Cardiac septum (tissue), 1 donor: ENCODE measurements at regions not wholly inside any gene's neighbourhood (a gene's known extent, or its start where the extent isn't known, plus 50 kb on each side); places are given as distances from the start of the nearest gene placed in this dataset.

Experiments used
- DNase-seq: peaks from one replicate; pipeline ENCODE4 v3.0.0-alpha.2; 2020; ENCODE audit warnings: low spot score
- intact Hi-C: fragments of 100-400 bp; cut with DNase I; formaldehyde crosslinking; loops from one replicate; pipeline ENCODE4 v1.14.0; 2022
- donor health status: DM: no; HTN: no; CAD: no.

DNA sequence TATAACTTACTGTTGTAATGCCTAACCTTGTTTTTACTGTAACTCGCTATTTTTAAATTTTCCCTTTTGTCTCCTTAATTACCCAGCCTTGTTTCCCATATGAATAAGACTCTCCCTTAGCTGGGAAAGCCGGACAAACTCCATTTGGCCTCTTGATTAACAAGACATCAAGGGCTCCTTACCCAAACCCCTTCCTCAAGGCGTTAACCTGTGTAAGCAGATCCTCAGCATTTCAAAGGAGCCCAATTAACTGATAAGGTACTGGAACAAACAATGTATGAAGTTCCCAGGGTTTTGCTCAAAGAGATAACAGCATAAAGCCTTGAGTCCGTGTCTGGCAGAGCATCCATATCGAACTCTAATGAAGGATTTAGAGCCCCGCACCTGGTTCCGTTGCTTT, 66.0 kb upstream of the SIMC1 start:
- no peak for DNase-seq
- intact Hi-C loops, result no loop called here

DNA sequence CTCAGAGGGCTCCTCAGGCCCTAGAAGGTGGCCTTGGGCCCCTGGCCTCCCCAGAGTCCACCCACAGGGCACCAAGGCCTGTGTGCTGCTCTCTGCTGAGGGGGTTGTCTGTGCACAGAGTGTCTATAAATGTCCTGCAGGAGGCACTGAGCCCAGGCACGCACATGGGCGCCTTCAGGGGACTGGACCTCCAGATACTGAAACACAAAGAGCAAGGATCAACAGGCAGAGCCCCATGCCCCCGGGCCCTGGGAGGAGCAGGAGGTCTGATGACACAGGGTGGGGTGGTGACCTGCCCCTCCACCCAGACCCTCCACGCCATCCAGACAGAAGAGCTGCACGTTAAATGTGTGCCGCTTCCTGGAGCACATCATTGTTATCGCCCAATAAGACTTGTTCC, 64.6 kb upstream of the SIMC1 start:
- no peak for DNase-seq
- intact Hi-C loops, result no loop called here

DNA sequence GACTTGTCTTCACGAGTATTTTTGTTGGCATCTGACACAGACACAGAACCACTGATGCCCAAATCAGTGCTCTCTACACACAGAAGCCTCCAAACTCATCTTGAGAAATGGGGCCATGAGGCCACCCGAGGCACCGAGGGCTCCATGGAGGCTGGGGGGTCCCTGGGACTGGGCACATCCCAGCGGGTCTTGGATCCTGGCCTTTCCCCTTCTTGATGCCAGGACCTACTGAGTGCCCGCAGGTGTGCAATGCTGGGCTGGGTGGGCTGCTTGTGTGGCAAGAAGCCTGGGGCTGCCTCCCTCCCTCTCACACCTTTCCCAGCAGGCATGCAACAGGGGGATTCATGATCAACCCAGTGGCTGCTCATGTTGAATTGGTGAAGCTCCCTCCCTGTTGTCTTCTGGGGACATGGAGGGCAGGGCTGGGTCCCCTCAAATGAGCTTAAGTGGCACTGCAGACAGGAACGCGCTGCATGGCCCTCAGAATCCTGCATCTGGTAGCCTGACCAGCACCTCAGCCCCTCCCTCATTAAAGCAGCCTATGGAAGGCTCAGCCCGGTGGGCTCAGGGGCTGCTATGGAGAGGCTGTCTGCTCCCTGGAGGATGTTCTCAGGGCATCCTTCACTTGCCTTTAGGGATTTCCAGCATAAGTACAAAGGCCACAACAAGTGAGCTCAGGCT, 63.7 kb upstream of the SIMC1 start:
- intact Hi-C loops, result no loop called here
- no peak for DNase-seq

DNA sequence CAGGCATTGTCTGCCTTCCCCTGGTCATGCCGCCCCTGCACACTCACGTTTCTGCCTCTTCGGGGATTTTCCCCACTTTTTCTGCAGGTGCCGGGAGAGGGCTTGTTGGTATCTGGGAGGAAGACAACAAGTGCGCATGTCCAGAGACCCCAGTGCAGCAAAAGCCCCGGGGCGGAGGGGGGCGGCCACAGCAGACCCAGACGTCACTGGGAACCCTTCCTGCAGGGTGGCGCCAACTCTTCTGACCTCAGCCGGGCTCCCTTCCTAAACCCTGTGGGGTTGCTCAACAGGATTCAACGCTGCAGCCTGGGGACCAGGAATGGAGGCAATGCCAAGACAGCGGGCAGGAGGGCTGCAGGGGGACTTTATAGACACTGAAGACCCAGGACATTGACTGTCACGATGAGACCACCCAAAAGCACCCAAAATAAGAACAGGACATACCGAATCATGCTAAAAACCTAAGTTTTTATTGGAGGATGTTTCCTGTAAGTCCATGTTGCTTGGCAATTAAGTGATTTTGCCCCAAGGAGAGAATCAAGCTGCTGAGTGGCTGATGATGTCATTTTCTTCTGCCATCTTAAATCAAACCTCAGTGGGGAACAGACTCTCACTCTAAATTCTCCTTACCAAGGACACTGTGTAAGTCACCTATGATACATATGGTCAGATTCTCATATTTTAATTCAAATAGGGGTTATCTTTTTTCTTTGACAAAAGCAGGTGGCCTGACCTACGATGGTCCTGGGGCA, 62.9 kb upstream of the SIMC1 start:
- intact Hi-C loops, result no loop called here
- DNase-seq, result no peak

DNA sequence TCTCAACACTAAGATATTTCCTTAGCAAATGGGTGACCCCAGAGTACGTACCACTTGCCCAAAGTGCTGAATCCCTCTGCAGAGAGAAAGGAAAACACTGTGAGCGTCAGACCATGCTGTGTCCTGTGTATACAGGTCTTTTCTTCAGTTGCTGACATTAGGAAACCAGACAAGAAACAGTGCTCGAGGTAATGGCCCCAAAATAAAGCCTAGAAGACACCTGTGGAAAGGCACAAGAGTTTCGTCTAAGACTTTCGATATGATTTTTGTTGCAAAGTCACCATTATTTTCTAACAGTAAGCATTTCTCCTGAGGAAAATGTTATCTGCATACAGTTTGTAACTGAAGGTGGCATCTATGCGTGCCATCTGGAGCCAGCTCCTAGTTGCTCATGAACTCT, 62.0 kb upstream of the SIMC1 start:
- intact Hi-C loops, result no loop called here
- no peak for DNase-seq

DNA sequence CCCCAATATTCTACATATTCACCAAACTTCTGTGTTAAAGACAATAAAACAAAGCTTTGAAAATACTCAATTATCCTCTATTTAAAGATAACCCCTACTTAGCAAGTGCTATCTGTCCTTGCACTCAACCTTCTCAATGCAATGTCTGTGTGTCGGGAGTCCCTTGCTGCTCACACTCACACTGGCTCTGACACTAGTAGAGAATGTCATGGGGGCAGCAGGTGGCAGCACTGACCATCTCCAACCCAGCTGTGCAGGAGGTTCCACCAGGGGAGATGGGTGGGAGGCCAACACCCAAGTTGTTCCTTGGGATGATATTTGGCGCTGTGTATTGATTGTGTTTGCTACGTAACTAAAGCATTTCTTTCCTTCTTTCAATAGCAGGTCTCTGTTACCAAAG, 59.4 kb upstream of the SIMC1 start:
- intact Hi-C loops, result no loop called here
- no peak for DNase-seq

DNA sequence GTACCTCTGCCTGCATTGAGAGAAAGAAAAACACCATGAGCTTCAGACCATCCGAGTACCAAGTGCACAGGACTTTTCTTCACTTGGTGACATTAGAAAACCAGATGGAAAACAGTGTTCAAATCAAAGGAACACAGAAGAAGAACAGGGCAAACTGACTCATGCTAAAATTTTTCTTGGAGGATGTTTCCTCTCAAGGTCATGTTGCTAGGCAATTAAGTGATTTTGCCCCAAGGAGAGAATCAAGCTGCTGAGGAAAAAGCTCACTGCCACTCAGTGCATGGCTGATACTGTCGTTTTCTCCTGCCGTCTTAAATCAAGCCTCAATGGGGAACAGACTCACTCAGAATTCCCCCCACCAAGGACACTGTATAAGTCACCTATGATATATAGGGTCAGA, 57.9 kb upstream of the SIMC1 start:
- no peak for DNase-seq
- intact Hi-C loops, result no loop called here

DNA sequence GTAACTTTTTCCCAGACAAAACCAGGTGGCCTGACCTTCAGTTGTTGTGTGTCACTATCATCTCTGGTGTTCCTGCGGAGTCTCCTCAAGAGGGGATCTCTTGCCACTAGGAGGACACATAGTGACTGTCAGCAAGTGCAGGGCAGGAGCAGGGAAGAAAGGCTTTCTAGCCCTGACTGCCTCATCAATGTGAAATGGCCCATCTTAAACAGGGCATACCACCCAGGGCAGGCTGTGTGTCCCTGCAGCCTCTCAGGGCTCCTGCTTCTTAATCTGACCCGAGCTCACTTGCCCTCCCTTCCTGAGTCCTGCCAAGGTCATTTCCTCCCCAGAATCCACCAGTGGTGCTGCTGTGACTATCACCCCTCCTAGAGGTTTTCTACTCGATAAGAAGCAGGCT, 57.4 kb upstream of the SIMC1 start:
- intact Hi-C loops, result no loop called here
- DNase-seq, result no peak

DNA sequence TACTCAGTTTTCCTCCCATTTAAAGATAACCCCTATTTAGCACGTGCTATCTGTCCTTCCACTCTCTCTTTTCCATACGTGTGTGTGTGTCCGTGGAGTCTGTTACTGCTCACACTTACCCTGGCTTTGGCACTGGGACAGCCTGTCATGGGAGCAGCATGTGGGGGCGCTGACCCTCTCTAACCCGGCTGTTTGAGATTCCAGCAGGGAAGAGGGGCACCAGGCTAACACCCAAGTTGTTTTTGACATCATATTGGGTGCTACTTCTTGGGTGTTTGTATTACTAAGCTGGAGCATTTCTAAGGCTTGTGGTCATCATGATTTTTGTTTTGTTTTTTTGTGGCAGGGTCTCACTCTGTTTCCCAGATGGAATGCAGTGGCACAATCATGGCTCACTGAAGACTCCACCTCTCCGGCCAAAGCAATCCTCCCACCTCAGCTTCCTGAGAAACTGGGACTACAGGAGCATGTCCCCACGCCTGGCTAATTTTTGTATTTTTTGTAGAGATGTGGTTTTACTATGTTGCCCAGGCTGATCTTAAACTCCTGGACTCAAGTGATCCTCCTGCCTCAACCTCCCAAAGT, 56.9 kb upstream of the SIMC1 start:
- no peak for DNase-seq
- intact Hi-C loops, result no loop called here

DNA sequence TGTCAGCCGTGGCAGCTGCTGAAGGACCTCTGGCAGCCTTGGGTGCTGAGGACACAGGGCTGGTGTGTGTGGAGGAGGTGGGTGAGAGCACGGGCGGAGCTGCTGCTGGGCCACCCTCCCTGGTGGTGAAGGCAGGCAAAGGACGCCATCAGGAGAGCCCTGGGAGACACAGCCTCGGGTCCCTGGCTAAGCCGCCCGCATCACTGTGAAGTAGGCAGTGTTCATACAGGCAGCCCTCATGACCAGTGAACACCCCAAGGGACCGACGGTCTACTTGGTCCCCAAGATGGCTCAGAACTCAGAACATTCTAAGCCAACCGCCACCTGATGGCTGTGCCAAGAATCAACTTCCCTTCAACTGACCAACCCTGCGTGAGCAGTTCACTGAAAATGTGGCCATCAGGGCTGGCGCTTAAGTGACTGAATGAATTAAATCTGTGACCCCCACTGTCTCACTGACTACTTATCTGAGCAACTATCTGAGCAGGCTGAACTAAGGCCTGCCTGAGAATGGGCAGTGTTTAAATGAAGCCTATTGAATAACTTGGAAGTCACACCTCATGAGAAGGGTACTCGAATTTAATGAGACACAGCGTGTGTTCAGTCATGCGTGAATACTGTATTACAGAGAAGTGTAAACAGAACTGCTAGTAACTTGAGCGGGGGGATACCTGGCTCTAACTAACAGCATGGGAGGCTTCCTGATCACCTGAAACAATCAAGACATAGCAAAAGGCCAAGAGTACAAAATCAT, 54.7 kb upstream of the SIMC1 start:
- intact Hi-C loops, result no loop called here
- DNase-seq, result no peak

DNA sequence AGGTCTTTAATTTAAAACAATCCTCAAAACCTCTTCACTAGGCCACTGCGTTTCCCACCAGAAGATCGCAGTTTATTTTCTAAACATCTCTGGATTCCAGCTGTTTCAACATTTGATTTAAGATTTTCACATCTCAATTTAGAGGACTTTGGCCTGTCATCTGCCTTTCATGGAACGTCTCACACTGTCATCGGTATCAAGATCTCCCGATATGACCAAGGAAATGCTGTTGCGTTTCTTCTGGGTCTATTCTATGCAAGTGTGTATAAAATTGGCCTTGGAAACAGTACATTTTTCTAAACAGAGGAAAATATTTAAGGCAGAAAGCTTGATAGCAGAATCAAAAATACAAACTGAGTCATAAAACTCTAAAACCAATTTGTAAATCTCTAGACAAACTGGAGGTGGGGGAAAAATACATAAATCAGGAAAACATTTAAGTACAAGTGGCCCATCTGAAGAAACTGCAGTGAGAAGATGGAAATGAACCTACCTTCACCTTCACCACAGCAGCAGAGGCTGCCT, 53.6 kb upstream of the SIMC1 start:
- intact Hi-C loops, result no loop called here
- no peak for DNase-seq

DNA sequence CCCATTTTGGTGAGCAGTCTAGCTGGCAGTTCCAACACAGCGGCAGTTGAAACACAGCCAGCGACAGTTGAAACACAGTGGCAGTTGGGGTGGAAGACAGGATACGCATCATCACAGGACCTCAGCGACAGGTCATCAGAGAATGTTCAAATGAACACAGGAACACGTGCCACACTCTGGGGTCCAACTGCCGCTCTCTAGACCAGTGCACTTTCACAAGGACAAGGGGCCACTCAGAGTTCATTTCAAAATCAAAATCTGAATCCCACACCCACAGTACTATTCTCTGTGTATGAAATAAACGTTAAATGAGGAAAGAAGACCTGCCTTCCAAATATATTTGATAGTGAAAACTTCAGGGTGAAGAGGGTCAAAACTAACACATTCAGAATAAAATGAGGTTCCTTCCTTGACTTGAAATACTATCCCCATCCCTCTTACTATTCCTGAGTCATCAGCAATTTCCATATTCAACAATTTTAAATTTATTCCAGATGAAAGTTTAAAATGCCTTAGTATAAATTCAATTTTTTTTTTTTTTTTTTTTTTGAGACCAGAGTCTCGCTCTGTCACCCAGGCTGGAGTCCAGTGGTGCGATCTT, 53.0 kb upstream of the SIMC1 start:
- intact Hi-C loops, result no loop called here
- DNase-seq, result no peak

DNA sequence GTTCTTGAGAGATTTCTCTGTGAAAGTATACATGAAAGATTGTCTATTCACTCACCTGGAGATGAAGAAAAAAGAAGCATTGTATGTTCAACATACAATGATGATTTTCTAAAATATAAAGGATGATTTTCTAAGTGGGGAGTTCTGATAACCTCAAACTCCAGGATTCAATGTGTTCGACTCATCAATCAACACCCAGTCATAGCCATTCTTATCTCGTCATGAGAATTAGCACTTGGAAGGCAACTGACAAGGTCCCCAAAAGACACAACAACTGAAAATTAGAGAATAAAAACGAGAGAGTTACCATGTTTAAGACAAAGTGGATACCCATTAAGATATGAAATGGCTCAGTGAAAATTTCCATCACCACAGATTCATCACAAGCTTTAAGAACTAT, 52.1 kb upstream of the SIMC1 start:
- intact Hi-C loops, result no loop called here
- no peak for DNase-seq

DNA sequence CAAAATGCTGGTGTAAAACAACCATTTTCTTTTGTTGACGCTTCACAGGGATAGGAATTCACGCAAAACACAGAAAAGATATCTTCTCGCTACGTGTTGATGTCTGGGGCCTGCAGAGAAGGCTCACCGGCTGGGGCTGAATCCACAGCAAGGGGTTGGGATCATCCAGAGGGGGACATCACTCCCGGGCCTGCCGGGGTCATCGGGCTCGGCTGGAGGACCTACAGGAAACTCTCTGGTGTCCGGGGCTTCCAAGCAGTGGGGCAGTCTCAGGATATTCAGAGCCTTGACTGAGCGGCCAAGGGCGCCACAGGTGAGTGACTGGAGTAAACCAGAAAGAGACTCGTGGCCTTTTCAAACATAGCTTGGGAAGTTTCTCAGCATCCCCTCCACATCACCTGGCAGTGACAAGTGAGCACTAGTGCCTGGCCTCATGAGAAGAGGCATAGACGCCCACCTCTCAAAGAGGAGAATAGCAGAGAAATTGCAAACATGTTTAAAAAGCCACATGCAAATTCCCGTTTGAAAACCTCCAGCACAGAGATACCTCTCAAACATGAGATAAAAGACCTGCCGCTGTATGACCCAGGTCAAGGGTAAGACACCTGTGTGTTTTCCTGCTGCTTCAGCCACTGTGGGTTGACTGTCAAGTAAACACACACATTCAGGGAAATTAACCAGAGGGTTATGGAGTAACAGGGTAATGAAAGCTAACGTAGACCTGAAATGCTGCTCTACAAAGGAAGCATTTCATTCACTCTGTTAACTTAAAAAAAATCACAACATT, 50.8 kb upstream of the SIMC1 start:
- no peak for DNase-seq
- intact Hi-C loops, result no loop called here

DNA sequence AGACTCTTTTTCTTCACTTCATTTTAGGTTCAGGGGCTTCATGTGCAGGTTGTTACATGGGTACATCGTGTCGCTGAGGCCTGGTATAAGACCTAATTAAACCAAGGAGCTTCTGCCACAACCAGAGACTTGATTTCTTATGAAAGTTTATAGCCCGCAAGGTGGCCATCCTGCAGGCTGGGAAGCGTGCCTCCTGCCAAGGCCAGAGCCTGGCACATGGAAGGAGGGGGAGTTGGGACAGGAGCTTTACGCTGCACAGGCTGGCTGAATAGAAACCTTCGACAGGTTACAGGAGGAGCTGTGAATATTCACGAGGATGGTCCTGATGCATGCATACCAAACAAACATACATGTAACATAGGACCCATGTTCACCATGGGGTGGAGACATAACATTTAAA, 50.1 kb upstream of the SIMC1 start:
- no peak for DNase-seq
- intact Hi-C loops, result no loop called here
